ENCODE measurements at regions not wholly inside any gene's neighbourhood (a gene's known extent, or its start where the extent isn't known, plus 50 kb on each side); places are given as distances from the start of the nearest gene placed in this dataset.
"Not testable (repeated sequence)": the region's sequence is repeated elsewhere in the genome, so short reads cannot be mapped to it uniquely, and the experiment has no call there.

DNA sequence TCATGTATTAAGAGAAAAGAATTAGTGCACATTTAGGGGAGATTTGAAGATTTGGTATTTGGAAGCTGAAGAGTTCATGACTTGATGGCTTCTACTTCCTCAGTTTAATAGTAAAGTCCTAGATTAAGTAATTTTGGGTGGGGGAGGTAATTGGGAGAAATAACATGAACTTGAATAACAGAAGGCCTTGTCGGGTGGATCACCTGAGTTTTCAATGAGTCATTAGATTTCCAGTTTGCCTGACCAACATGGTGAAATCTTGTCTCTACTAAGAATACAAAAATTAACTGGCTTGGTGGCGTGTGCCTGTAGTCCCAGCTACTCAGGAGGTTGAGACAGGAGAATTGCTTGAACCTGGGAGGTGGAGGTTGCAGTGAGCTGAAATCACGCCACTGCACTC lies 181.0 kb downstream of the GJA1 start:
- no peak overlapping the region for H3K4me3 Mint-ChIP-seq
- H3K27me3 Mint-ChIP-seq: no peaks in the 10 kb centered on the region
- H3K36me3 Mint-ChIP-seq: peaks cover 4% of the 10 kb centered on the region
- ATAC-seq (no peak), DNase-seq (ENCODE audit: low spot score) (no peak)
- H3K27ac Mint-ChIP-seq: no peak overlapping the region
- peaks cover 5% of the 10 kb centered on the region for H3K9me3 Mint-ChIP-seq
- no peaks in the 10 kb centered on the region for H3K4me1 Mint-ChIP-seq (ENCODE audit: low read depth in 2 of 2)

DNA sequence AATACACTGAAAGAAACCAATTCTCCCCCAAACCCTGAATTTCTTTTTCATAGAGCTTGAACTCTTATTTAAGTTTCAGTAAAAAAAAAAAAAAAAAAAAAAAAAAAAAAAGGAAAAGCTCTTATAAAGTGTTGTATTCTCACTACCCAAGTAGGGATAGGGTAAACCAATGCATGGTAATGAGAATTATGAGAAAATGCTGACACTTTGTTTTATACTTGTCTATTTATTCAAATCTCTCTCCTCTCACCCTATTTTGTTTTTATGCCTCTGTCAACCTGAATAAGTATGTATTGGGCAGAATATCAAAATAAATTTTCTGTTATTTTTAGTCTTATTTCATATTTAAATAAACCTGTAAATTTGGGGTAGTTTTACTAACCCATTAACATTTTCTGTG lies 181.9 kb downstream of the GJA1 start:
- DNase-seq (ENCODE audit: low spot score) (no peak), ATAC-seq (no peak)
- Mint-ChIP-seq H3K4me3 (no peak overlapping the region), H3K27me3 (no peaks in the 10 kb centered on the region), H3K36me3 (peaks cover 10% of the 10 kb centered on the region), H3K27ac (no peak overlapping the region), H3K9me3 (peaks cover 9% of the 10 kb centered on the region), H3K4me1 (ENCODE audit: low read depth in 2 of 2) (no peaks in the 10 kb centered on the region)

DNA sequence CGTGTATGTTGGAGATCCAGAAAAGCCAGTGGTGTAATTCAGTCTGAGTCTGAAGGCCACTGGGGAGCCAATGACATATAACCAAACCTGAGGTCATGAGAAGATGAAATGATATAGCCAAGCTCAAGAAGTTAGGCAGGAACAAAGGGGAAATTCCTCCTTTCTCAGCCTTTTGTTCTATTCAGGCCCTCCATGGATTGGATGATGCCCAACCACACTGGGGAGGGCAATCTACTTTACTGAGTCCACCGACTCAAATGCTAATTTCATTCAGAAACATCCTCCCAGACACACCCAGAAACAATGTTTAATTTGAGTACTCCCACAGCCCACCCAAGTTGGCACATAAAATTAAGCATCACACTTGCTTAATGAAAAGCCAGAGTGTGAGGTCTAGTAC lies 183.6 kb downstream of the GJA1 start:
- H3K36me3 Mint-ChIP-seq: peaks cover 10% of the 10 kb centered on the region
- H3K4me3 Mint-ChIP-seq: no peak overlapping the region
- H3K9me3 Mint-ChIP-seq: peaks cover 14% of the 10 kb centered on the region
- no peaks in the 10 kb centered on the region for H3K4me1 Mint-ChIP-seq (ENCODE audit: low read depth in 2 of 2)
- ATAC-seq: no peak
- DNase-seq (ENCODE audit: low spot score): no peak
- no peak overlapping the region for H3K27ac Mint-ChIP-seq
- H3K27me3 Mint-ChIP-seq: no peaks in the 10 kb centered on the region

DNA sequence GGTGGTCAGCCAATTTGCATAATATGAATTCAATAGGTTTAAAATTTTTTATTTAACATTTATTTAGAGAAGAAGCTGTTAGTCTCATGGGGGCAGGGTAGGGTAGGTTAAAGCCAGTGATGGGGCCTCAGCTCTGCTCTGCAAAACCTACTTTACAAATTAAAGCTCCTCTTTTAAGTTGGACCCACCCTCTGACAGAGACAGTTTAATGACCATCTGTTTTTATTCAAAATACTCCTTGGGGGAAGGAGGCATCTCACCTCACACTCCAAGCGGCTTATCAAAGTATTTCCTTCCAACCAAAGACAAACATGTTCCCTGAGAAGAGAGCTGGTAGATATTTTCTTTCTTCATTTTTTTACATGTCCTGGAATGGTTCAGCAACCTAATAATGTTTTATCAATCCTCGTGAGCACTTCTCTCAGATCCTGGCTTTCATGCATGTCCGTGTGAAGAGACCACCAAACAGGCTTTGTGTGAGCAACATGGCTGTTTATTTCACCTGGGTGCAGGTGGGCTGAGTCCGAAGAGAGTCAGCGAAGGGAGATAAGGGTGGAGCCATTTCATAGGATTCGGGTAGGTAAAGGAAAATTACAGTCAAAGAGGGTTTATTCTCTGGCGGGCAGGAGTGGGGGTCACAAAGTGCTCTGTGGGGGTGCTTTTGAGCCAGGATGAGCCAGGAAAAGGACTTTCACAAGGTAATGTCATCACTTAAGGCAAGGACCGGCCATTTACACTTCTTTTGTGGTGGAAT lies 184.7 kb downstream of the GJA1 start:
- no peaks in the 10 kb centered on the region for H3K27me3 Mint-ChIP-seq
- no peak overlapping the region for H3K4me3 Mint-ChIP-seq
- H3K9me3 Mint-ChIP-seq: peaks cover 20% of the 10 kb centered on the region
- no peak for DNase-seq (ENCODE audit: low spot score)
- no peak overlapping the region for H3K27ac Mint-ChIP-seq
- no peak for ATAC-seq
- H3K36me3 Mint-ChIP-seq: peaks cover 10% of the 10 kb centered on the region
- no peaks in the 10 kb centered on the region for H3K4me1 Mint-ChIP-seq (ENCODE audit: low read depth in 2 of 2)

DNA sequence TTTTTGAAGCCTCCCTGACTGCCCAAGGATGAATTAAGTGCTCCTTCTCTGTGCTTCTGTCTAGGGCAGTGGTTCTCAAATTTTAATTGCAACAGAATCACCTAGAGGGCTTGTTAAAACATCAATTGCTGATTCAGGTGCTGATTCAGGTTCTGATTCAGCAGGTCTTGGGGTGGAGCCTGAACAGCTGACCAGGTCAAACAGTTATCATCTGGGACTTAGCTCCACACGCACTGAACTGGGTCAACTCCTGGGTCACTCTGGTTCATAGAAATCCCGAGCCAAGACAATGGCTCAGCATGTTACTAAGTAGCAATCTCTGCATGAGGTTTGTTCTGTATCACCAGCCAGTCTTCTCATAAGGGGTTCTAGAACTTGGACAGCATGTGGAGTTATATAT lies 192.3 kb downstream of the GJA1 start:
- Mint-ChIP-seq H3K27ac (no peak overlapping the region), H3K27me3 (no peaks in the 10 kb centered on the region), H3K36me3 (no peaks in the 10 kb centered on the region), H3K9me3 (peaks cover 15% of the 10 kb centered on the region), H3K4me3 (no peak overlapping the region), H3K4me1 (ENCODE audit: low read depth in 2 of 2) (no peaks in the 10 kb centered on the region)
- no peak for ATAC-seq
- DNase-seq (ENCODE audit: low spot score): no peak

DNA sequence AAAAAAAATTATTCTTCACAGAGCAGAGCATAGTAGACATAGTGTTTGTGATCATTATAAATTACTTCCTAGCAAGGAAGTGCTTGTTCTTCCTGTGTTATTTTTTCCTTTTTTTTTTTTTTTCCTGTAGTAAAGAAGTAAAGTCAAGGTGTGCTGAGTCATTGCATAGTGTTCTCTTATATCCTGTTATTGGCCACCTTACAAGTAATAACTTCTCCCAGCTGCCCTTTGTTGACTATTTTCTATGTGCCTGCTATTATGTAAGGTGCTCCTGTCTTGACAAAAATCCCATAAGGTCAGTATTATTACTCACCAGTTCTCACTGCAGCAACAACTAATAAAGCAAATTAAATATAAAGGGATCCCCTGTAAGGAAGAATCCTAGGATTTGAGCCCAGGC lies 195.3 kb downstream of the GJA1 start:
- Mint-ChIP-seq H3K4me3 (no peak overlapping the region), H3K9me3 (peaks cover 10% of the 10 kb centered on the region), H3K36me3 (no peaks in the 10 kb centered on the region), H3K4me1 (ENCODE audit: low read depth in 2 of 2) (no peaks in the 10 kb centered on the region), H3K27me3 (no peaks in the 10 kb centered on the region), H3K27ac (no peak overlapping the region)
- DNase-seq (ENCODE audit: low spot score) (no peak), ATAC-seq (no peak)

DNA sequence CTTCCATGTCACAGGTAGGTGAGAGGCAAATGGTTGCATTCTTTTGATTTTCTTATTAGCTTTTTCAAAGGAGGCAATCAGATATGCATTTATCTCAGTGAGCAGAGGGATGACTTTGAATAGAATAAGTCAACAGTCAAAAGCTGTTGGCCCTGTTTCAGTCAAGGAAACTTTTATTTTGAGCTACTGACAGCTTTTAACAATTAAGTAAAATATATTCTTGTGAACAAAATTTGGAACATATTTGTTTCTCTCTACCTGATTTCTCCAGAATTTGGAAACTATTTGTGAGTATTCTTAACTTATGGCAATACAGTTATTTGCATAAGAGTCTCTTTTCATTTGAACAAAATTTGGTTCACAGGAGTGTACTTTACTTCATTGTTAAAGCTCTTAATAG lies 196.3 kb downstream of the GJA1 start:
- not testable (repeated sequence) for H3K27me3 Mint-ChIP-seq; ATAC-seq; H3K27ac Mint-ChIP-seq; DNase-seq (ENCODE audit: low spot score); H3K36me3 Mint-ChIP-seq; H3K4me1 Mint-ChIP-seq (ENCODE audit: low read depth in 2 of 2); H3K4me3 Mint-ChIP-seq
- peaks cover 11% of the 10 kb centered on the region for H3K9me3 Mint-ChIP-seq

DNA sequence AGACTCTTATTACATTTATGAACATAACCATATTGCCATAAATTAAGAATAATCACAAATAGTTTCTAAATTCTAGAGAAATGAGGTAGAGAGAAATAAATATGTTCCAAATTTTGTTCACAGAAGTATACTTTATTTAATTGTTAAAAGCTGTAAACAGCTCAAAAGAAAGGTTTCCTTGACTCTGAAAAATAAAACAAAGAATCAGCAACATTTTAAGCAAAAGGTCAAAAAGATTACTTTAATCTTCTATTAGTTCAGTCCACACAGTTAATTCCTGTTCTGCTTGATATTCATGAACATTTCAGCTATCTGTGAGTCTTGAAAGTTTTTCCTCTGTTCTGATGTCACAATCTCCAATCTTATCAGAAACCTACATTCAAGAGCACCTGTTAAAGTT lies 197.9 kb downstream of the GJA1 start:
- Mint-ChIP-seq H3K4me3 (no peak overlapping the region), H3K4me1 (ENCODE audit: low read depth in 2 of 2) (no peaks in the 10 kb centered on the region), H3K27ac (no peak overlapping the region), H3K27me3 (no peaks in the 10 kb centered on the region), H3K36me3 (no peaks in the 10 kb centered on the region), H3K9me3 (peaks cover 11% of the 10 kb centered on the region)
- no peak for ATAC-seq
- DNase-seq (ENCODE audit: low spot score): no peak

DNA sequence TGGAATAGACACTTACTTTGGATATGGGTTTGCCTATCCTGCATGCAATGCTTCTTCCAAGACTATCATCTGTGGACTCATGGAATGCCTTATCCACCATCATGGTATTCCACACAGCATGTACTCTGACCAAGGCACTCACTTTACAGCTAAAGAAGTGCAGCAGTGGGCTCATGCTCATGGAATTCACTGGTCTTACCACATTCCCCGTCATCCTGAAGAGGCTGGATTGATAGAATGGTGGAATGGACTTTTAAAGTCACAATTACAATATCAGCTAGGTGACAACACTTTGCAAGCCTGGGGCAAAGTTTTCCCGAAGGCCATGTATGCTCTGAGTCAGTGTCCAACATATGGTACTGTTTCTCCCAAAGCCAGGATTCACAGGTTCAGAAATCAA lies 199.1 kb downstream of the GJA1 start:
- not testable (repeated sequence) for DNase-seq (ENCODE audit: low spot score); H3K27ac Mint-ChIP-seq; H3K4me1 Mint-ChIP-seq (ENCODE audit: low read depth in 2 of 2); H3K36me3 Mint-ChIP-seq; ATAC-seq; H3K4me3 Mint-ChIP-seq; H3K27me3 Mint-ChIP-seq
- peaks cover 14% of the 10 kb centered on the region for H3K9me3 Mint-ChIP-seq

DNA sequence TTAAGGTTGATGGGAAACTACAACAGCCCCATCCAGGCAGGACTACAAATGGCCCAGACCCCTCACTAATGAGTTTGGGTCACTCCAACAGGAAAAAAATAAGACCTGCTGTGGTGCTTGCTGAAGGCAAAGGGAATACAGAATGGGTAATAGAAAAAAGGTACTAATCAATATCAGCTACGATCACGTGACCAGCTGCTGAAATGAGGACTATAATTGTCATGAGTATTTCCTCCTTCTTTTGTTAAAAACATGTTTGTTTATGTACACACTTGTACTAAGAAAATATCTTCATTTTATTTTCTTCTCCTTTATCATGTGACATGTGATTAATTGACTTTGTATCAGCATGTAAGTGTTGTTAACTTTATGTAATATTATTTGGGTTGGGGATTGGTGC lies 199.9 kb downstream of the GJA1 start:
- Mint-ChIP-seq H3K4me3 (no peak overlapping the region), H3K9me3 (peaks cover 14% of the 10 kb centered on the region), H3K27ac (no peak overlapping the region), H3K36me3 (no peaks in the 10 kb centered on the region), H3K27me3 (no peaks in the 10 kb centered on the region), H3K4me1 (ENCODE audit: low read depth in 2 of 2) (no peaks in the 10 kb centered on the region)
- no peak for DNase-seq (ENCODE audit: low spot score)
- ATAC-seq: no peak

DNA sequence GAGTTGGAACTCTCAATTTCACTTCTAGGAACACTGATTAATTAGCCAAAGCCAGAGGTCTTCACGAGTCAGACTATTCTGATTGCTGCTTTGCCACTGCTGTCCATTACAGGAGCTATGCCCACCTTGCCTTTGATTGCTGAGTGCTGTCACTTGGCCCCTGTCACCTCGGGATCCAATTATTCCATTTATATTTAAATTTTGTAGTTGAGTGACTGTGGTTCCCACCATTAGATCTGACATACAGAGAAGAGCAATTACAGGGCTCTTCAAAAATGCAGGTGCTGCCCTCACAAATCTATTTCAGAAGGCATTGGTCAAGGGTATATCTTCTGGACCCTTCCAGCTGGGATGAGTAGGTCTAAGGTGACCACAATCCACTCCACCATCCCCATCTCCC lies 200.8 kb downstream of the GJA1 start:
- not testable (repeated sequence) for H3K4me3 Mint-ChIP-seq; DNase-seq (ENCODE audit: low spot score); H3K27ac Mint-ChIP-seq; H3K36me3 Mint-ChIP-seq; ATAC-seq; H3K4me1 Mint-ChIP-seq (ENCODE audit: low read depth in 2 of 2); H3K27me3 Mint-ChIP-seq
- H3K9me3 Mint-ChIP-seq: peaks cover 17% of the 10 kb centered on the region

DNA sequence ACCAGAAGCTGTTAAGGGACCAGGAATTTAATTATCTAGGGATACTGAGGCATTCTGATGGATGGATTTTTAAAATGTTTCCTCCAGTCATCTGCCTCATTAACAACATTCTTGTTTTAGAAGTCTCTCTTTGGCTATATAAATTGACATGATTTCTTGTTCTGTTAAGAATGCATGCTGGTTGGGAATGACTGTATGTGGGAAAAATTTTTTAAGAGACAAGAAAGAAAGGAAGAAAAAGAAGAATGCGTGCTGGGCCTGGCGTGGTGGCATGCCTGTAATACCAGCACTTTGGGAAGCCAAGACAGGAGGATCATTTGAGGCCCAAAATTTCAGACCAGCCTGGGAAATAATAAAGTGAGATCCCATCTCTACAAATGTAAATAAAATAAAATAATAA lies 203.6 kb downstream of the GJA1 start:
- H3K9me3 Mint-ChIP-seq: peaks cover 18% of the 10 kb centered on the region
- no peak overlapping the region for H3K27ac Mint-ChIP-seq
- DNase-seq (ENCODE audit: low spot score): no peak
- no peak overlapping the region for H3K4me3 Mint-ChIP-seq
- H3K27me3 Mint-ChIP-seq: no peaks in the 10 kb centered on the region
- H3K4me1 Mint-ChIP-seq (ENCODE audit: low read depth in 2 of 2): no peaks in the 10 kb centered on the region
- no peaks in the 10 kb centered on the region for H3K36me3 Mint-ChIP-seq
- no peak for ATAC-seq

DNA sequence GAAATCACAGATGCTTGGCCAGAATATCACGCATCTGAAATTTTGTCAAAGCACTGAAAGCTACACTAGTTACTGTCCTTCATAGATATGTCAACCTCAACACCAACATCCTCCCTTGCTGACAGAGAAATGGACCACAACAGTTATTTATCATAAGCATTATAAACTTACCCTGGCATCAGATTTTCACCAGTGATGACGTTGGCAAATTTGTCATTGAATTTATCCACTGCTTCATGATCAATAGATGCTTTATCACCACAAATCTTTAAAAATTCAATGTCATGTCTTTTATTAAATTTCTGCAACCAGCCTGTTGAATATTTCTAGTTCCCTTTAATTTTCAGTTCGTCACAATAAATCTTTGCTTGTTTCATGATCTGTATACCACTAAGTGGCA lies 205.7 kb downstream of the GJA1 start:
- H3K27ac Mint-ChIP-seq: no peak overlapping the region
- H3K9me3 Mint-ChIP-seq: peaks cover 10% of the 10 kb centered on the region
- H3K27me3 Mint-ChIP-seq: no peaks in the 10 kb centered on the region
- H3K36me3 Mint-ChIP-seq: no peaks in the 10 kb centered on the region
- H3K4me3 Mint-ChIP-seq: no peak overlapping the region
- no peak for ATAC-seq
- H3K4me1 Mint-ChIP-seq (ENCODE audit: low read depth in 2 of 2): no peaks in the 10 kb centered on the region
- DNase-seq (ENCODE audit: low spot score): no peak

DNA sequence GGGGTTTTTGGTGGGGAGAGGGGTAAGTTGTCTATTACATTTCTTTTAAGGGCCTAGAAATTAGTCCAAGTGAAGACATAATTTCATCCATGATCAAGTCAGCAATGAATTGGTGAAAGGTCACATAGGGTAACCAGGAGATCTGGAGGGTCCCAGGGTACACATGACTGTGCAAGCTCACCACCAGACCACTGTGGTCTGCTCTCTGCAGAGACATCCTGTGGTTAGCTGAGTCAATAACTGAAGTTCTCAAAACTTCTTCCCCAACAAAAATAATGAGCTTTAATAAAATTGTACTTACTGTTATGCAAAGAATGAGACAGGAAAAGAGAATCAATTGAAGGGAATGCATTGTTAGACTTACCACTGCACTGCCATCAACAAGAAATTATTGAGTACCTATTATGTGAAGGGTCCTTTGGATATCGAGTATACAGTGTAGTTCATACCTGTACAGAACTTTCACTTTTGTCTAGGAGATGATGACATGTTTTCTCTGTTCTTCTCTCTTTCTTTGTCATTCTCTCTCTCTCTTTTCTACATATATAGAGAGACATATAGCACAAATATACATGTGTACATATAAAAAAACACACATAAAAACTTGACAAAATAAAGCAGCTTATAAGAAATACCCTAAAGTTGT lies 209.8 kb downstream of the GJA1 start:
- Mint-ChIP-seq H3K4me1 (ENCODE audit: low read depth in 2 of 2) (no peaks in the 10 kb centered on the region), H3K36me3 (no peaks in the 10 kb centered on the region), H3K27ac (no peak overlapping the region), H3K4me3 (no peak overlapping the region), H3K27me3 (no peaks in the 10 kb centered on the region), H3K9me3 (peaks cover 12% of the 10 kb centered on the region)
- no peak for DNase-seq (ENCODE audit: low spot score)
- no peak for ATAC-seq

DNA sequence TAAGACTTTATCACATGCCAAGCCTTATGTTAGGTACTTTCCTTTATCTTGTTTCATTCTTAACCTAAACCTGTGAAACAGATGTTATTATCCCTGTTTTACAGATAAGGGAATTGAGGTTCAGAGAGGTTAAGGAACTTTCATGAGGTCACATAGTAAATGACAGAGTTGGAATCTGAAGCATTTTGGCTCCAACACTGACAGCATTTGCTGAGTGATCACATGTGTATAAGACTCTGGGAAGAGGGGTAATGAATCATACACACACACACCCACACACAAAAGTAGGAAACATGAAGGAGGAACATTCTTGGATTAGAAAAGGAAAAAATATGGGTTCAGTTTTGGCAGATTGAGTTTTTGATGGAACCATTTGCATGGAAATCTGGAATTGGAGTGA lies 212.5 kb downstream of the GJA1 start:
- Mint-ChIP-seq H3K9me3 (peaks cover 9% of the 10 kb centered on the region), H3K4me3 (no peak overlapping the region), H3K27ac (no peak overlapping the region), H3K4me1 (ENCODE audit: low read depth in 2 of 2) (no peaks in the 10 kb centered on the region), H3K27me3 (no peaks in the 10 kb centered on the region), H3K36me3 (no peaks in the 10 kb centered on the region)
- DNase-seq (ENCODE audit: low spot score): no peak
- ATAC-seq: no peak

All from natural killer cell treated with Interleukin-12 subunit alpha and Interleukin-12 subunit beta and Interleukin-15 and Interleukin-18, amount 100 ng/mL, for 72 hours (primary cell).